C4-2B (cell line): ENCODE measurements at regions not wholly inside any gene's neighbourhood (a gene's known extent, or its start where the extent isn't known, plus 50 kb on each side); places are given as distances from the start of the nearest gene placed in this dataset.

Source experiments
- H3K27ac ChIP-seq: fragments of 450-650 bp; 2 replicates; pipeline ENCODE4 v1.5.1; 2017
- ZFX ChIP-seq: fragments of 450-650 bp; IDR thresholded peaks from 2 replicates; pipeline ENCODE4 v1.6.1; 2017
- TF ChIP-seq, protein P1 (sequence below): fragments of 450-650 bp; conservative IDR thresholded peaks from 2 replicates; pipeline ENCODE4 v1.5.1; 2017; ENCODE audit warnings: mild to moderate bottlenecking

DNA sequence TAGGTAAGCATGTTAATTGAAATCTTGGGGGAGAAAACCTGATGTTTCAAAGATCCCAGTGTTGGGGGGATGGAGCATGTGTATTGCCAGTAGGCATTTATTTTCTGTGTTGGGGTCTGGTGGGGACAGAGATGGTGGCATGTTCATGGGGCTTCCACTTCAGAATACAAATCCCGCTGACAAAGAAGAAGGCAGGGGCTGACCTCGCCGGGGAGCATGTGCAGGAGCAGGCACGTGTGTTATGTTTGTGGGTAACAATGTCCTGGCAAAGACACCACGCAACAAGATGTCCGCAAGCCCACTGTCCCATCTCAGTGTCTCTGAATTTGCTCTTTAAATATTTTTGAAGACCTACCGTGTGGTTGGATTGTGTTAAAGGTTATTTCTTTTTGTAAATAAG, 164.5 kb downstream of the TEX29 start:
- H3K27ac ChIP-seq = no peak overlapping the region
- TF ChIP-seq ZFX = no peak
- TF ChIP-seq, protein P1, sequence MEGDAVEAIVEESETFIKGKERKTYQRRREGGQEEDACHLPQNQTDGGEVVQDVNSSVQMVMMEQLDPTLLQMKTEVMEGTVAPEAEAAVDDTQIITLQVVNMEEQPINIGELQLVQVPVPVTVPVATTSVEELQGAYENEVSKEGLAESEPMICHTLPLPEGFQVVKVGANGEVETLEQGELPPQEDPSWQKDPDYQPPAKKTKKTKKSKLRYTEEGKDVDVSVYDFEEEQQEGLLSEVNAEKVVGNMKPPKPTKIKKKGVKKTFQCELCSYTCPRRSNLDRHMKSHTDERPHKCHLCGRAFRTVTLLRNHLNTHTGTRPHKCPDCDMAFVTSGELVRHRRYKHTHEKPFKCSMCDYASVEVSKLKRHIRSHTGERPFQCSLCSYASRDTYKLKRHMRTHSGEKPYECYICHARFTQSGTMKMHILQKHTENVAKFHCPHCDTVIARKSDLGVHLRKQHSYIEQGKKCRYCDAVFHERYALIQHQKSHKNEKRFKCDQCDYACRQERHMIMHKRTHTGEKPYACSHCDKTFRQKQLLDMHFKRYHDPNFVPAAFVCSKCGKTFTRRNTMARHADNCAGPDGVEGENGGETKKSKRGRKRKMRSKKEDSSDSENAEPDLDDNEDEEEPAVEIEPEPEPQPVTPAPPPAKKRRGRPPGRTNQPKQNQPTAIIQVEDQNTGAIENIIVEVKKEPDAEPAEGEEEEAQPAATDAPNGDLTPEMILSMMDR = no peak

DNA sequence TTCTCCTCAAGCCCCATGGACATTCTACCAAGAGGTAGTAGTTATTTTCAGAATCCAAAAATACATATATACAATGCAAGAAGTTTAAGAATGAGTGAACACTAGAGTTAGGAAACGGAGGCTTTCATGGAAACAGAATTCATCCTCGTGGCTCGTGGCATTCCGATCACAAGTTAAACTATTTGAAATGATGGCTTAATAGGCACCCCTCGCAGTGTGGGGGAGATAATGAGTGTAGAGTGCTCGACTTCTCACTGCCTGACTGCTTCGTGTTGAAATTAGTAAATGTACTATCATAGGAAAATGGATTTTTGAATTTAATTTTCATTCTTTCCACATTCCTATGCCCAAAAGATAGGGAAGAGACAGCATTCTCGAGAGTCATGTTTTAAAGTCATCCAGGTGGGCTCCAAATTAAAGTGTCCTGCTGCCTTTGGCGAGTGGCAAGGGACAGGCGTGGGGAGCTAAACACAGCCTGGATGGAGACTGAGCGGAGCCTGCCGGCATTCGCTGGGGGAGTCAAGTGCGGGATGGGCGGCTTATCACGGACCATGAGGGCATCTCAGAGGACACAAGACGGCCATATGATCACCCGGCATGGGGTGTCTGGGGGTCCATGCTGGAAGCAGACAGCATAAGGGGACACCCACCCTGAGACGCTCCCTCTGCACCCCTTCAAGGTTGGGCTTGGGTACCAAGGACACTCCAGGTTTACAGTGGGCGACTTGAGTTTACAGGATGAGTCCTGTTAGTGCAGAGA, 165.2 kb downstream of the TEX29 start:
- TF ChIP-seq ZFX = no peak
- TF ChIP-seq, protein P1 = no peak
- no peak overlapping the region for H3K27ac ChIP-seq

DNA sequence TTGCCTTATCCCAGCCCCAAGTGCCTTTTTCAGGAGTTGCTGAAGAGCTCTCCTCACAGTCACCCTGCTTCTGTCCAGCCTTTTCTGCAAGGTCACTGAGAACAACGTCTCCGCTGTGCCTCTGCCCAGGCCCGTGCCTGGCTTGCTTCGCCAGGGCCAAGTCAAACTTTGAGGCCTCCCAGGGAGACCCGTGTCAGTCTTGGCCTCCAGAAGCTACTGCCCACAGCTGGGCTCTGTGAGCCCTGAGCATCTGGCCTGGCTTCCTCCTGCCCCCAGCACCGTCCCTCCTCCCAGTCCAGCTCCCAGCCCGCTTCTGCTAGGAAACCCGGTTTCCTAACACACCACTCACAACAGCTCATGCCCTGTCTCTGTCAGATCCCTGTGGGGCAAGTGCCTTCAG, 165.9 kb downstream of the TEX29 start:
- H3K27ac ChIP-seq = no peak overlapping the region
- no peak for TF ChIP-seq ZFX
- TF ChIP-seq, protein P1 = no peak

DNA sequence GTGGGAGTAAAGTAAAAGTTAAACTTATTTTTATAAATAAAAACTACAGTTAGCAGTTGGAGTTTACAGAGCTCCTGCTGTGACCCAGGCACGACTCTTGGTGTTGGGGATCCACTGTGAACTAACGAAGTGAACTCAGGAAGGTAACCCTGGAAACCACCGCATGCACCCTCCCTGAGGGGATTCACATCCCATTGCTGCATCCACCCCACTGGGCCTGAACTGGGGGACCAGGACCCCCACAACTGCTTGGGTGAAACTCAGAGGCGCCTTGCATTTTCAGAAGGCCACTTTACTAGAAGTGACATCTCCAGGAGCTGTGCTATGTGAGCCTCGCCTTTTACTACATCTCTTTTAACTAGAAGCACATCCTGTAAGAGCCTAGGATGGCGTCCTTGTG, 166.4 kb downstream of the TEX29 start:
- TF ChIP-seq ZFX = no peak
- TF ChIP-seq, protein P1 = no peak

DNA sequence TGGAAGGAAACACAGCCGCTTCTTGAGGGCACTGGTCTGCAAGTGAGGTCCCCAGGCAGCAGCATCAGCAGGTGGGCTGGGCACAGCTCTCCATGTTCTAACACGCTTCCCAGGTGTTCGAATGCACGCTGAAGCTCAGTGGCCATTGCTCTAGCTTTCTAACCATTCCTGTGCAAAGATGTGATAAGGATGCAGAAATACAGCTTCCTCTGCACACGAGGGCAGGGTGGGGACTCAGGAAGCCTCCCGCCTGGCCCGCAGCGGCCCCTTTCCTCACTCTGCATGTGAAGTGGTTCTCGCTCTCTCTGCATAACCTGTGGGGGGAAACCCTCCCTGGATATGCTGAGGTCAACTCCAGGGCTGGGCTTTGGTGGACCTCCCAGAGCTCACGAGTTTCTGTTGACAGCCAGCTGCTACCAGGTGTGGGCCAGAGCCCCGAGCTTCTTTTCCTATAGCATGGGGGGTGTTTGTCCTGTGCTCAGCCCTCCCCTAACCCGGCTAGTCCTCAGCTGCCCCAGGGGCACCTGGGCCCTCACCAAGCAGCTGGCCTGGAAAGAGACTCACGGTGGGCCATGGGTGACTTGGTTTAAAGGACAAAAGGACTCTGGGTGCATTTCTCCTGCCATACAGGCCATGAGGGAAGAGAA, 168.2 kb downstream of the TEX29 start:
- no peak overlapping the region for H3K27ac ChIP-seq
- TF ChIP-seq, protein P1 = no peak
- TF ChIP-seq ZFX = no peak

More for the DNA sequence above, 166.4 kb downstream of the TEX29 start:
- no peak overlapping the region for H3K27ac ChIP-seq

DNA sequence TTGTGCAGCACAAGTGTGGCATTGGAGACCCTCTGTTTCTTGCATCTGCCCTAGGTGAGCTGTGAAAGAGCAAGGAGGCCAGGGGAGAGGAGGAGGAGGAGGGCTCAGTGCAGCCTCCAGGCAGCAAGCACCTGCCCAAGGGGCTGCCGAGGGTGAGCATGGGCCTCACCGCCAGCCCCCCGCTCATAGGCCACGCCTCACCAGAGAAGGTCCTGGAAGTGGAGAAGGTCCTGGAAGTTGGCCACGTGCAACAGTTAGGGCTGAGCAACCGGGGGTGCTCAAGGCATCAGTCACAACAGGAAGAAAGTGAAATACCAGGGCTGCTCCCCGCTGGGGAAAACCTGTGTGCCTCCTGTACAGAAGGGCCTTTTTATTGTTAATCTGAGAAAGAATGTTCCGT, 168.9 kb downstream of the TEX29 start:
- TF ChIP-seq, protein P1 = no peak
- TF ChIP-seq ZFX = no peak
- H3K27ac ChIP-seq = no peak overlapping the region

DNA sequence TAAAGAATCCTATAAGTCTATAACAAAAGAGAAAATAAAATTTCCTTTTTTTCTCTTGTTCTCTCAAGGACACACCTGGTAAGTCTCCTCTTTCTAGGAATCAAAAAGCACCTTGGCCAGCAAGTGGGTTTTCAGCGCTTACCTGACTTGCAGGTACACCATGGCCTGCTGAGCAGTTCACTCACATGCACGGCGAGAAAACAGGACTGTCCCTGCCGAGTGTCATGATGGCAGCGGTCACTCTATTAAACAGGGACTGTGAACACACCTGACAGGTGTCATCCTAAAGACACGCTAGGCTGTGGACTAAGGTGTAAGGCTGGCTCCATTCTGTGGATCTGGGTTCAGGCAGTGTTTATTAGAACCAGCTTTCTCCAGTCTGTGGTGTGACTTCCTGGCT, 170.2 kb downstream of the TEX29 start:
- no peak for TF ChIP-seq ZFX
- TF ChIP-seq, protein P1 = no peak
- no peak overlapping the region for H3K27ac ChIP-seq
